ENCODE measurements at regions not wholly inside any gene's neighbourhood (a gene's known extent, or its start where the extent isn't known, plus 50 kb on each side); places are given as distances from the start of the nearest gene placed in this dataset.

GRCh38 chr21:15557925-15558324 lies 171.9 kb upstream of the USP25 start:
- H3K79me1 ChIP-seq (ENCODE audit: insufficient read depth, low read depth, low read length, poor library complexity, severe bottlenecking), result no peaks in the 10 kb centered on the region
- no peak overlapping the region for H2BK120ac ChIP-seq (ENCODE audit: low read depth, low read length, poor library complexity, severe bottlenecking)
- no peak overlapping the region for H4K91ac ChIP-seq (ENCODE audit: insufficient read length, low read depth, low read length)
- Mint-ChIP-seq H3K27me3 (ENCODE audit: low read depth) (no peaks in the 10 kb centered on the region), H3K4me1 (peaks cover 20 to 24% of the 10 kb centered on the region in 2 experiments), H3K4me3 (no peak overlapping the region), H3K27ac (no peak overlapping the region), H3K36me3 (ENCODE audit: insufficient read depth in 1 of 3, low read depth in 3 of 3) (peaks cover 0 to 20% (median 4%) of the 10 kb centered on the region in 3 experiments; a peak in 3 of 7 replicates), H3K9me3 (peaks cover 8 to 12% of the 10 kb centered on the region in 2 experiments)
- no peak for DNase-seq
- no peaks in the 10 kb centered on the region for H4K20me1 ChIP-seq (ENCODE audit: control insufficient read depth, insufficient read depth, insufficient read length)
- H2BK5ac ChIP-seq (ENCODE audit: insufficient read length, low read length), result no peak overlapping the region
- H2AK5ac ChIP-seq (ENCODE audit: insufficient read length, low read length), result no peak overlapping the region
- H3K4me1 ChIP-seq (ENCODE audit: insufficient read depth, low read length), result peaks cover 11% of the 10 kb centered on the region; the same call in 1 of the 2 replicates
- H3K14ac ChIP-seq (ENCODE audit: insufficient read depth, low read length), result no peak overlapping the region
- no peak for TF ChIP-seq CTCF (conservative IDR thresholded peaks at IDR 0.05)
- no peak overlapping the region for H3T11ph ChIP-seq (ENCODE audit: low read length)
- no peaks in the 10 kb centered on the region for H3K9me3 ChIP-seq (ENCODE audit: control insufficient read depth, low read depth, low read length)
- H3K4me2 ChIP-seq (ENCODE audit: insufficient read depth, insufficient read length, low read length), result no peak overlapping the region
- H3K27me3 ChIP-seq (ENCODE audit: insufficient read depth, low read length), result no peaks in the 10 kb centered on the region
- WGBS (ENCODE audit: extremely low coverage, insufficient read length, low lambda C conversion rate), result no CpG with 5 or more reads among the region's 4 CpGs
- no peak overlapping the region for H3K27ac ChIP-seq (ENCODE audit: insufficient read length, low read depth, low read length)
- no peak overlapping the region for H3K4ac ChIP-seq (ENCODE audit: low read depth, low read length)
- no peak overlapping the region for H2BK12ac ChIP-seq (ENCODE audit: insufficient read length, low read depth, low read length)
- no peak overlapping the region for H3K56ac ChIP-seq (ENCODE audit: insufficient read length, low read depth, low read length)
- no peak overlapping the region for H3K18ac ChIP-seq (ENCODE audit: insufficient read length, low read depth, low read length)
- H4K8ac ChIP-seq (replicated peaks; ENCODE audit: insufficient read length, low read depth, low read length), result no peak overlapping the region
- H3K79me2 ChIP-seq (ENCODE audit: insufficient read depth, low read length), result no peaks in the 10 kb centered on the region
- no peak overlapping the region for H2BK20ac ChIP-seq (ENCODE audit: low read depth, low read length, poor library complexity, severe bottlenecking)
- H4K5ac ChIP-seq (ENCODE audit: insufficient read length, low read depth, low read length), result no peak overlapping the region
- H2BK15ac ChIP-seq (ENCODE audit: low read depth, low read length), result no peak overlapping the region
- no peaks in the 10 kb centered on the region for H3K23me2 ChIP-seq (ENCODE audit: insufficient read length, low read depth, low read length, poor library complexity, severe bottlenecking)
- no peak overlapping the region for H2AFZ ChIP-seq (ENCODE audit: low read length)
- no peak overlapping the region for H3K9ac ChIP-seq (ENCODE audit: extremely low read depth, insufficient read length, low read length)
- H3K23ac ChIP-seq (ENCODE audit: insufficient read length, low read depth, low read length), result no peak overlapping the region
